ENCODE measurements at regions not wholly inside any gene's neighbourhood (a gene's known extent, or its start where the extent isn't known, plus 50 kb on each side); places are given as distances from the start of the nearest gene placed in this dataset.

- intact Hi-C loops (cut with micrococcal nuclease): no loop called here
- Histone ChIP-seq H2AFZ (ENCODE audit: insufficient read depth, low read depth, low read length, poor library complexity, severe bottlenecking) (no peak overlapping the region), H3K27ac (ENCODE audit: low read length in 2 of 2) (no peak overlapping the region), H3K79me2 (ENCODE audit: control insufficient read depth, insufficient read depth, low read length) (no peaks in the 10 kb centered on the region), H3K9me3 (ENCODE audit: control extremely low read depth in 1 of 3, control insufficient read depth in 2 of 3, insufficient read depth in 1 of 3, low read length in 2 of 3) (peaks cover 0 to 11% (median 0%) of the 10 kb centered on the region in 3 donors), H3K4me3 (ENCODE audit: control extremely low read depth in 1 of 5, extremely low read depth in 1 of 5, insufficient read depth in 1 of 5, low read depth in 2 of 5, low read length in 4 of 5) (no peak overlapping the region), H3K4me1 (ENCODE audit: control insufficient read depth in 2 of 2, insufficient read depth in 2 of 2, low read length in 2 of 2) (no peaks in the 10 kb centered on the region), H3K4me2 (replicated peaks; ENCODE audit: low read depth, low read length, poor library complexity, severe bottlenecking) (no peak overlapping the region), H4K20me1 (ENCODE audit: control insufficient read depth, insufficient read depth, low read length, poor library complexity, severe bottlenecking) (no peaks in the 10 kb centered on the region), H3K27me3 (replicated peaks in 1 of 4; ENCODE audit: control extremely low read depth in 1 of 4, control insufficient read depth in 3 of 4, insufficient read depth in 4 of 4, low read length in 3 of 4) (no peaks in the 10 kb centered on the region), H3K9ac (ENCODE audit: low read length) (no peak overlapping the region), H3K36me3 (replicated peaks in 1 of 2; ENCODE audit: control extremely low read depth in 1 of 2, control insufficient read depth in 1 of 2, extremely low read depth in 1 of 2, insufficient read depth in 2 of 2, low read length in 1 of 2) (no peaks in the 10 kb centered on the region)
- peaks cover 5% of the 10 kb centered on the region for H3K9me3 Mint-ChIP-seq (ENCODE audit: insufficient read depth)
- H3K27me3 Mint-ChIP-seq: no peaks in the 10 kb centered on the region
- no peak for TF ChIP-seq EZH2 (IDR thresholded peaks at IDR 0.05; ENCODE audit: borderline replicate concordance, insufficient read depth, low read depth, low read length, poor library complexity, severe bottlenecking)
- TF ChIP-seq, protein P1, sequence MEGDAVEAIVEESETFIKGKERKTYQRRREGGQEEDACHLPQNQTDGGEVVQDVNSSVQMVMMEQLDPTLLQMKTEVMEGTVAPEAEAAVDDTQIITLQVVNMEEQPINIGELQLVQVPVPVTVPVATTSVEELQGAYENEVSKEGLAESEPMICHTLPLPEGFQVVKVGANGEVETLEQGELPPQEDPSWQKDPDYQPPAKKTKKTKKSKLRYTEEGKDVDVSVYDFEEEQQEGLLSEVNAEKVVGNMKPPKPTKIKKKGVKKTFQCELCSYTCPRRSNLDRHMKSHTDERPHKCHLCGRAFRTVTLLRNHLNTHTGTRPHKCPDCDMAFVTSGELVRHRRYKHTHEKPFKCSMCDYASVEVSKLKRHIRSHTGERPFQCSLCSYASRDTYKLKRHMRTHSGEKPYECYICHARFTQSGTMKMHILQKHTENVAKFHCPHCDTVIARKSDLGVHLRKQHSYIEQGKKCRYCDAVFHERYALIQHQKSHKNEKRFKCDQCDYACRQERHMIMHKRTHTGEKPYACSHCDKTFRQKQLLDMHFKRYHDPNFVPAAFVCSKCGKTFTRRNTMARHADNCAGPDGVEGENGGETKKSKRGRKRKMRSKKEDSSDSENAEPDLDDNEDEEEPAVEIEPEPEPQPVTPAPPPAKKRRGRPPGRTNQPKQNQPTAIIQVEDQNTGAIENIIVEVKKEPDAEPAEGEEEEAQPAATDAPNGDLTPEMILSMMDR (IDR thresholded peaks at IDR 0.05): no peak
- CTCF ChIA-PET: no interaction called here
- no peak overlapping the region for H3K4me3 Mint-ChIP-seq
- ATAC-seq (ENCODE audit: low read depth) (no peak), DNase-seq (no peak)
- POLR2A ChIA-PET: no interaction called here
- WGBS (ENCODE audit: insufficient coverage): 20% methylated on average over 1 of the region's 5 CpGs
- H3K4me1 Mint-ChIP-seq: no peaks in the 10 kb centered on the region
- H3K27ac Mint-ChIP-seq: no peak overlapping the region
These were observed 380.3 kb upstream of the SEMA3C start for GRCh38 chr7:81298951-81299666.

DNA sequence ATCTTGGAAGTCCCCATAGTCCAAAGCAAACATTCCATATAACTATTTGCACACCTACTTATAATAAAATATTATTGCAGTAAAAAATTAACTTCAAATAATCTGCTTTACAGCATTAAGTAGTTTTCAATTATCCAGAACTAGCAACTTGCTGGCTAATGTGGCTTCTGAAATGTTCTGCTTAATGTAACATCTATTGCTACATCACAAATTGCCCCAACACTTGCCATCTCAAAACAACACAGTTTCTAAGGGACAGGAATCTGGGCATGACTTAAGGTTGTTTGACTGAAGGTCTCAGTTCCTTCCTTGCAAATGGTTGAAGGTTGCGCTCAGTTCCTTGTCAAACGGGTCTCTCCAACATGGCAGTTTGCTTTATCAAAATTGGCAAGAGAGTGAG is 378.5 kb upstream of the SEMA3C start:
- no peak overlapping the region for H3K4me3 Mint-ChIP-seq
- CTCF ChIA-PET: no interaction called here
- POLR2A ChIA-PET: no interaction called here

More for the DNA sequence above, 378.5 kb upstream of the SEMA3C start:
- Histone ChIP-seq H3K79me2 (ENCODE audit: control insufficient read depth, insufficient read depth, low read length) (no peaks in the 10 kb centered on the region), H3K9ac (ENCODE audit: low read length) (no peak overlapping the region), H3K36me3 (replicated peaks in 1 of 2; ENCODE audit: control extremely low read depth in 1 of 2, control insufficient read depth in 1 of 2, extremely low read depth in 1 of 2, insufficient read depth in 2 of 2, low read length in 1 of 2) (no peaks in the 10 kb centered on the region), H3K9me3 (ENCODE audit: control extremely low read depth in 1 of 3, control insufficient read depth in 2 of 3, insufficient read depth in 1 of 3, low read length in 2 of 3) (peaks cover 0 to 16% (median 0%) of the 10 kb centered on the region in 3 donors), H4K20me1 (ENCODE audit: control insufficient read depth, insufficient read depth, low read length, poor library complexity, severe bottlenecking) (no peaks in the 10 kb centered on the region), H3K4me2 (replicated peaks; ENCODE audit: low read depth, low read length, poor library complexity, severe bottlenecking) (no peak overlapping the region), H3K4me1 (ENCODE audit: control insufficient read depth in 2 of 2, insufficient read depth in 2 of 2, low read length in 2 of 2) (no peaks in the 10 kb centered on the region), H3K4me3 (ENCODE audit: control extremely low read depth in 1 of 5, extremely low read depth in 1 of 5, insufficient read depth in 1 of 5, low read depth in 2 of 5, low read length in 4 of 5) (no peak overlapping the region), H3K27me3 (replicated peaks in 1 of 4; ENCODE audit: control extremely low read depth in 1 of 4, control insufficient read depth in 3 of 4, insufficient read depth in 4 of 4, low read length in 3 of 4) (no peaks in the 10 kb centered on the region), H2AFZ (ENCODE audit: insufficient read depth, low read depth, low read length, poor library complexity, severe bottlenecking) (no peak overlapping the region), H3K27ac (ENCODE audit: low read length in 2 of 2) (no peak overlapping the region)
- DNase-seq (no peak), ATAC-seq (ENCODE audit: low read depth) (no peak)
- WGBS (ENCODE audit: insufficient coverage): no CpG with 5 or more reads among the region's 2 CpGs
- TF ChIP-seq EZH2 (IDR thresholded peaks at IDR 0.05; ENCODE audit: borderline replicate concordance, insufficient read depth, low read depth, low read length, poor library complexity, severe bottlenecking): no peak
- H3K9me3 Mint-ChIP-seq (ENCODE audit: insufficient read depth): peaks cover 4% of the 10 kb centered on the region
- no peak overlapping the region for H3K27ac Mint-ChIP-seq
- no peaks in the 10 kb centered on the region for H3K27me3 Mint-ChIP-seq
- intact Hi-C loops (cut with micrococcal nuclease): no loop called here
- H3K4me1 Mint-ChIP-seq: no peaks in the 10 kb centered on the region

All from B cell (primary cell).